DMS153 treated with DMSO at 0.1 percent for 48 hours (cell line): ENCODE measurements at regions not wholly inside any gene's neighbourhood (a gene's known extent, or its start where the extent isn't known, plus 50 kb on each side); places are given as distances from the start of the nearest gene placed in this dataset.

Source experiments
- DNase-seq: peaks from one replicate; lab custom pipeline; 2025; ENCODE audit not compliant: unreplicated experiment; lab: John Stamatoyannopoulos, UW

GRCh38 chr22:22150457-22150856 is 94.1 kb upstream of the VPREB1 start:
- no peak for DNase-seq

- DNase-seq: no peak
Observed at GRCh38 chr22:22148905-22149304, 95.7 kb upstream of the VPREB1 start.

DNA sequence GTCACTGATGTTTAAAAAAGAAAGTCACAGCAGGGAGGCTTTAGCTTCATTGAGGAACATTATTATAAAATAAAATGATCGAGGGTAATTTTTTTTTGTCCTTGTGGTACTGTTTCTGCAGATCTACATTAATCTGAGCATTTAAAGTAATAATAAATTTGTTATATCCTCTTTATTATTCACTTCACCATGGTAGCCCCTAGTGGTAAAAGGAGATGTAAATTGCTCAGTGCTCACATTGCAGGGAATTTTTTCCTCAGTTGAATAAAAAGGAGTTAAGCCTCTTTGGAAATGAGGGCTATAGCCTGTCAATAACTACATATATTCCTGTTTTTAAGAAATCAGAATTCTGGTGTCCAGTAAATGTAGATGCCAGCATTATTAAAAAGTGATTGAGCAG is 99.7 kb upstream of the VPREB1 start:
- DNase-seq: no peak

GRCh38 chr22:22143448-22143847 is 101.1 kb upstream of the VPREB1 start:
- DNase-seq: no peak

DNA sequence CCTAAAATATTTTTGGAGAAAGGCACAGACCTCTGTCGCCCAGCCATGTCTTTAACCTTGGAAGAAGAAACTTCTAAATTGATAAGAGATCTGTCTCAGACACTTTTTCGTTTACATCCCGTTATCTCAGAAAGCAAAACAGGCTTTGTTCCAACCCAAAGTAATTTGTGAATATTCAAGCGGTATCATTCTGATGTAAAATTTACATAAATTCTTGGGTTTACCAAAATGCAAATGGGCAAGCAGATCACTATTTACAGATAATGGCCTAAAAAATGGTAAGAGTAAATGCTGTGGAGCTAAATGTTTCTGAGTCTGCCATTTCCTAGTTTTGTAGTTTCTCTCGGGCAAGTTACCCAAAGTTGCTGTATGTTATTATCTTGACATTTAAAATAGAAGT is 101.9 kb upstream of the VPREB1 start:
- DNase-seq: no peak

DNA sequence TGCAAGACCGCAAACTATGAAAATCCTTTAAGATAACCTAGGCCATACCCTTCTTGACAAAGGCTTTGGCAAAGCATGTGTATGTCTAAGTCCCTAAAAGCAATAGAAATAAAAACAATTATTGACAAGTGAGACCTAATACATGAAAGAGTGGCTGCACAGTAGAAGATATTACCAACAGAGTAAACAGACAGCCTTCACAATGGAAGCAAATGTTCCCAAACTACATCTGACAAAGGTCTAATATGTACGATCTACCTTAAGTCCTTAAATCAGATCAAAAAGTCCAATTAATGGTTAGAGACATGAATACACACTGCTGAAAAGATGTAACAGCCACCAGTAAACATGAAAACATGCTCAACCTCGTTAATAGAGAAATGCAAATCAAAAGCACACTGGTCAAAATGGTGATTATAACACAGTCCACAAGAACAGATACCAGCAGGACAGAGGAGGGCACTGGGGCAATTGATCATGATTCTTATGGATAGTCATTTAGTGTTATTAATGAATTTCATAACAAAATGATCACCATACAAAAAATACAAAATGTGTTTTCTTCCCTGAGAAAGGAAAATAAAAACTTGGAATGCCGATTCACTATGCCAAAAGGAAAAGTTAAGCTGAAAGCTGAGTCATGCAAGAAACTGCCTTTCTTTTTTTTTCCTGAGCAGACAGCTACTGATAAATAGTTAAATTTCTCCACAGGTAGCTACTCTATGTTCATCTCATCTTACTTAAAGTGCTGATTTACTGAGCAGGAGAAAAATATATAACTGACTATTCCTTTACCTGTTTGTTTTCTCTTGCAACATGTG is 102.6 kb upstream of the VPREB1 start:
- no peak for DNase-seq

- no peak for DNase-seq
Observed at GRCh38 chr22:22141031-22141430, 103.6 kb upstream of the VPREB1 start.

DNA sequence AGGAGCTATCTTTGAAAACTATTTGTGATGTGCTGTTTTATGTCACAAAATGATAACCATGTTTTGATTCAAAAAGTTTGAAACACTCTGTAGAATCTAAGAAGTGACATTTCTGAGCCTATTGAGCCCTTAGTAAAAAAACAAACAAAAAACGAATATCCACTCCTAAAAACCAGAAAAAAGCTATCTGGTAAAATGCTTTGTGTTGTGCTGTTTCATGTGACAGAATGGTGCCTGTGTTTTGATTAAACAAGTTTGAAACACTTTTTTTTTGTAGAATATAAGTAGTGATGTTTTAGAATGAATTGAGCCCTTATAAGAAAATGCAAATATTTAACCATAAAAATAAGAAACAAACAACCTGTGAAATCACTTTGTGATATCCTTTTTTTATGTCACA is 105.2 kb upstream of the VPREB1 start:
- DNase-seq: no peak

GRCh38 chr22:22138915-22139314 is 105.7 kb upstream of the VPREB1 start:
- no peak for DNase-seq

- no peak for DNase-seq
Observed at GRCh38 chr22:22137891-22138290, 106.7 kb upstream of the VPREB1 start.

DNA sequence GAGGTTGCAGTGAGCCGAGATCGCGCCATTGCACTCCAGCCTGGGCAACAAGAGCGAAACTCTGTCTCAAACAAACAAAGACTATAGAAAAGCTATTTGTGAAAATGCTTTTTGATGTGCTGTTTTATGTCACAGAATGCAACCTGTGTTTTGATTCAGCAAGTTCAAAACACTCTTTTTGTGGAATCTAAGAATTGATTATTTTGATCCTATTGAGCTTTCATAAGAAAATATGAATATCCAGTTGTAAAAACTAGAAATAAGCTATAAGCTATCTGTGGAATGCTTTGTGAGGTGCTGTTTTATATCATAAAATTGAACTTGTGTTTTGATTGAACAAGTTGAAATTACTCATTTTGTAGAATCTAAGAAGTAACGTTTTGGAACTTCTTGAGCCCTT is 110.7 kb upstream of the VPREB1 start:
- no peak for DNase-seq

DNA sequence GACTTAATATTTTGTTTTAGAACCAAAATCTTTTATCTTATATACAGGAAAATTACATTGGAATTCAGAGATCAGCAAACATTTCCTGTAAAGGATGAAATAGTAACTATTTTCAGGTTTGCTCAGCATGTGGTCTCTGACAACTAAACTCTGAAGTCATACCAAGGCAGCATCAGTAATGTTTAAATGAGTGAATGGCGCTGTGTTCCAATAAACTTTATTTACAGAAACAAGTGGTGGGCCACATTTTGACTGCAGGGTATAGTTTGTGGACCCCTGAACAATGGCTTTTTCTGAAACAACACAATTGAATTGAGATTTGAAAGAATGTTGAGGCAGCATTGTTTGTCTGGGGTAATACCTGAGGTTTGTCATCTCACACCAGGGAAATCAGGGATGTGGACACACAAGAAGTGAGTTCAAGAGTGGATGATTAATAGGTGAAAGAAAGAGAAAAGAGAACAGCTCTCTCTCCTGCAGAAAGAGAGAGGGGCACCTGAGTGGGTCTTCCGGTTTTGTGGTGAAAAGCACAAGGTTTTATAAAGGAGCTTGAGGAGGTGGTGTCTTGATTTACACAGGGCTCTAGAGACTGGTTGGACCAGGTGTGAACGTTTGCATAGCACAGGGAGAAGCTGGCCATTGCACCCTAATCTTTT is 113.5 kb upstream of the VPREB1 start:
- no peak for DNase-seq

DNA sequence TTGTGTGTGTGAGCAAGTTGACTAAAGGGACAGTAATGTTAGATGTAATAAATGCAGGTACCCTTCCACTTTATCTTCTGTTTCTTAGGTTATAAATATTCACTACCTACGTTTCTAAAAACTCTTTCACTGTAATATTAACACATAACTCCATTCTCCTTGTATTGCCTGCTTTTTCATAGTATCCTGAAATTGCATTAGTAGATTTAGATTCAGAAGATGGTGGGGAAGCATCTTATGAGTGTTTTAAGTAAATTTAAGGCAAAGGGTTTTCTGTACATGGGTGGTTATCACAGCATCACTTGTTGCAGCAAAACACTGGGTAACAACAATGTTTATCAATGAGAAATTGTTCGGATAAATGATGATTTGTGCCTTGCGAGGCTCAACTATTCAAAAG is 115.2 kb upstream of the VPREB1 start:
- DNase-seq: no peak

- no peak for DNase-seq
Observed at GRCh38 chr22:22128440-22128839, 116.1 kb upstream of the VPREB1 start.

DNA sequence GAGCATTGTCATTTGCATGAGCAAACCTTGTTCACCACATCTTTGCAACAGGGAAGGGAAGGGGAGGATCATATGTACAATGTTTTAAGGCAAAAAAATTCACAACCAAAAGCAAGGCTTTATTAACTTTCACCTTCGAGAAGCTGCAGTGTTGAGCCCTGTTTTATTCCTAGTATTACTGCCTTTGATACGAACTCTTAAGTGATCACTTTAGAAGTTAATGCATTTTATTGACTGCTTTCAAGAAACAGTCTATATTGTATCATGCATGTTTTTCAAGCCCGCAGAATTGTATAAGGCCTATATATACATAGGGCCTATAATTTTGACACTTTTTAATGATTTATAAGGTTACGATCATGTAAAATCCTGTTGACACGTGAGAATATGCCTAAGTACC is 117.5 kb upstream of the VPREB1 start:
- no peak for DNase-seq

GRCh38 chr22:22125579-22126468 is 118.8 kb upstream of the VPREB1 start:
- DNase-seq: no peak

- DNase-seq: no peak
Observed at GRCh38 chr22:22125028-22125578, 119.5 kb upstream of the VPREB1 start.

GRCh38 chr22:22124374-22124773 is 120.2 kb upstream of the VPREB1 start:
- DNase-seq: no peak

- DNase-seq: no peak
Observed at GRCh38 chr22:22123960-22124278, 120.7 kb upstream of the VPREB1 start.

DNA sequence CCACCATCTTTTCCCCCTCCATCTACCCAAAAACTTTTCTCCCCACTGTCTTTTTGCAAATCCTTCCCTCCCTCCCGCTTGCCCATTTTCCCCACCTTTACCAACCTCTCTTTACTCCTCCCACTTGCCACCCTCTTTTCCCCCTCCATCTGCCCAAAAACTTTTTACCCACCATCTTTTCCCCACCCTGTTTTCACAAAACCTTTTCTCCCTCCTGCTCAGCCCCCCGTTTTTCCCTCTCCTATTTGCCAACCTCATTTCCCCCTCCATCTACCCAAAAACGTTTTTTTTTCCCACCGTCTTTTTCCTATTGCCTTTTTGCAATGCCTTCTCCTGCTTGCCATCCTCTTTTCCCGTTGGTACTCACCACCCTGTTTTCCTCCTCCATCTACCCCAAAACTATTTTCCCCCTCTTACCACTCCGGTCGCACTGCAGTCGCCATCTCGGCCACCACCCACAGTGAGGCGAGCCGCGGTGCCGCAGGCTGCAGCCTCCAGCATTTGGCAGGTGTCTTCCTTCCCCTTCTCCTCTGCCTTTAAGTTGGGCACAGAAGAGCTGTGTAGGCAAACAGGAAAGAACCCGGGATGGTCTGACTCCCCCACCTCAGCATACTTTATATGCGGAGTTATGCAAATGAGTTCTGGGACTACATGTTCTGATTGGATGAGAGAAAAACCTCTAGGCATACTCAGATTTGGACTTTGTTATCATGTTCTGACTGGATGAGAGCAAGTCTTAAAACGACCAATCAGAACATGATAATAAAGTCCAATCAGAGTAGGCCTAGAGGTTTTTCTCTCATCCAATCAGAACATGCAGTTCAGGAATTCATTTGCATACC is 121.2 kb upstream of the VPREB1 start:
- DNase-seq: no peak
